Natural killer cell treated with Interleukin-12 subunit alpha and Interleukin-12 subunit beta and Interleukin-15 and Interleukin-18, amount 100 ng/mL, for 72 hours (primary cell): ENCODE measurements at regions not wholly inside any gene's neighbourhood (a gene's known extent, or its start where the extent isn't known, plus 50 kb on each side); places are given as distances from the start of the nearest gene placed in this dataset.

Source experiments
- ATAC-seq, 2 donors: fragments of 150-1000 bp; cut with Tn5 transposase in 1 of 2; sonication (Bioruptor Pico), chemical (Tn5 transposase) in 1 of 2; 2 replicates each; pipeline ENCODE4 v1.10.0; 2021
- DNase-seq: peaks from one replicate; pipeline ENCODE4 v3.0.0; 2022; ENCODE audit warnings: low spot score
- H3K27ac Mint-ChIP-seq, 2 donors: 1 replicate in 1 of 2; 2 replicates in 1 of 2; pipeline ENCODE4 v1.8.0; 2022; ENCODE audit warnings: mixed read lengths in 2 of 2, mild to moderate bottlenecking in 1 of 2, moderate library complexity in 1 of 2
- H3K27me3 Mint-ChIP-seq, 2 donors: 1 replicate in 1 of 2; 2 replicates in 1 of 2; pipeline ENCODE4 v1.8.0; 2022; ENCODE audit warnings: mixed read lengths in 2 of 2
- H3K36me3 Mint-ChIP-seq: one replicate; pipeline ENCODE4 v1.8.0; 2022; ENCODE audit warnings: mixed read lengths
- H3K4me1 Mint-ChIP-seq, 2 donors: 1 replicate in 1 of 2; 2 replicates in 1 of 2; pipeline ENCODE4 v1.8.0; 2022; ENCODE audit warnings: low read depth in 2 of 2, mixed read lengths in 2 of 2, mild to moderate bottlenecking in 1 of 2
- H3K4me3 Mint-ChIP-seq: one replicate; pipeline ENCODE4 v1.8.0; 2022; ENCODE audit warnings: mixed read lengths
- H3K9me3 Mint-ChIP-seq: 2 replicates; pipeline ENCODE4 v1.8.0; 2022; ENCODE audit warnings: mixed read lengths

GRCh38 chr4:186876961-186877626 is 153.4 kb upstream of the FAT1 start:
- Mint-ChIP-seq H3K36me3 (no peaks in the 10 kb centered on the region), H3K4me1 (no peaks in the 10 kb centered on the region), H3K4me3 (no peak overlapping the region), H3K9me3 (peaks cover 9% of the 10 kb centered on the region), H3K27me3 (no peaks in the 10 kb centered on the region), H3K27ac (no peak overlapping the region)
- ATAC-seq (no peak), DNase-seq (no peak)

- Mint-ChIP-seq H3K4me3 (no peak overlapping the region), H3K27ac (no peak overlapping the region)
These were observed 154.6 kb upstream of the FAT1 start for GRCh38 chr4:186878203-186878776.

GRCh38 chr4:186881521-186882220 is 158.0 kb upstream of the FAT1 start:
- no peak for ATAC-seq
- peaks cover 12% of the 10 kb centered on the region for H3K9me3 Mint-ChIP-seq
- H3K4me1 Mint-ChIP-seq: no peaks in the 10 kb centered on the region
- H3K27ac Mint-ChIP-seq: no peak overlapping the region
- no peak for DNase-seq
- no peaks in the 10 kb centered on the region for H3K27me3 Mint-ChIP-seq
- H3K4me3 Mint-ChIP-seq: no peak overlapping the region
- H3K36me3 Mint-ChIP-seq: no peaks in the 10 kb centered on the region

More at GRCh38 chr4:186878203-186878776, 154.6 kb upstream of the FAT1 start:
- H3K9me3 Mint-ChIP-seq: peaks cover 9% of the 10 kb centered on the region
- no peak for DNase-seq
- H3K27me3 Mint-ChIP-seq: no peaks in the 10 kb centered on the region
- ATAC-seq: no peak
- H3K36me3 Mint-ChIP-seq: no peaks in the 10 kb centered on the region
- H3K4me1 Mint-ChIP-seq: no peaks in the 10 kb centered on the region

- H3K27ac Mint-ChIP-seq: no peak overlapping the region
- no peak overlapping the region for H3K4me3 Mint-ChIP-seq
- H3K9me3 Mint-ChIP-seq: peaks cover 12% of the 10 kb centered on the region
These were observed 158.6 kb upstream of the FAT1 start for GRCh38 chr4:186882293-186882692.

GRCh38 chr4:186885289-186885688 is 161.6 kb upstream of the FAT1 start:
- Mint-ChIP-seq H3K27me3 (no peaks in the 10 kb centered on the region), H3K4me1 (no peaks in the 10 kb centered on the region), H3K36me3 (no peaks in the 10 kb centered on the region), H3K4me3 (no peak overlapping the region), H3K9me3 (peaks cover 9% of the 10 kb centered on the region), H3K27ac (no peak overlapping the region)
- ATAC-seq (no peak), DNase-seq (no peak)

More at GRCh38 chr4:186882293-186882692, 158.6 kb upstream of the FAT1 start:
- DNase-seq: no peak
- no peaks in the 10 kb centered on the region for H3K27me3 Mint-ChIP-seq
- H3K4me1 Mint-ChIP-seq: no peaks in the 10 kb centered on the region
- ATAC-seq: no peak
- H3K36me3 Mint-ChIP-seq: no peaks in the 10 kb centered on the region

GRCh38 chr4:186886759-186887158 is 163.1 kb upstream of the FAT1 start:
- no peak for DNase-seq
- Mint-ChIP-seq H3K27ac (no peak overlapping the region), H3K4me3 (no peak overlapping the region), H3K4me1 (no peaks in the 10 kb centered on the region), H3K36me3 (no peaks in the 10 kb centered on the region), H3K9me3 (peaks cover 8% of the 10 kb centered on the region), H3K27me3 (no peaks in the 10 kb centered on the region)
- ATAC-seq: no peak

- Mint-ChIP-seq H3K4me3 (no peak overlapping the region), H3K27ac (no peak overlapping the region), H3K36me3 (no peaks in the 10 kb centered on the region), H3K4me1 (no peaks in the 10 kb centered on the region), H3K9me3 (peaks cover 9% of the 10 kb centered on the region), H3K27me3 (no peaks in the 10 kb centered on the region)
- DNase-seq: no peak
- no peak for ATAC-seq
These were observed 163.6 kb upstream of the FAT1 start for GRCh38 chr4:186887291-186887700.

GRCh38 chr4:186887752-186888151 is 164.1 kb upstream of the FAT1 start:
- no peaks in the 10 kb centered on the region for H3K4me1 Mint-ChIP-seq
- H3K27ac Mint-ChIP-seq: no peak overlapping the region
- peaks cover 13% of the 10 kb centered on the region for H3K9me3 Mint-ChIP-seq
- no peaks in the 10 kb centered on the region for H3K27me3 Mint-ChIP-seq
- ATAC-seq (no peak), DNase-seq (no peak)
- no peak overlapping the region for H3K4me3 Mint-ChIP-seq
- H3K36me3 Mint-ChIP-seq: no peaks in the 10 kb centered on the region

- no peak for ATAC-seq
- DNase-seq: no peak
- H3K27me3 Mint-ChIP-seq: no peaks in the 10 kb centered on the region
- H3K4me1 Mint-ChIP-seq: no peaks in the 10 kb centered on the region
- peaks cover 24% of the 10 kb centered on the region for H3K9me3 Mint-ChIP-seq
- H3K36me3 Mint-ChIP-seq: peaks cover 5% of the 10 kb centered on the region
- no peak overlapping the region for H3K27ac Mint-ChIP-seq
- H3K4me3 Mint-ChIP-seq: no peak overlapping the region
These were observed 166.4 kb upstream of the FAT1 start for GRCh38 chr4:186889876-186890643.

GRCh38 chr4:186891859-186892486 is 168.3 kb upstream of the FAT1 start:
- Mint-ChIP-seq H3K36me3 (peaks cover 9% of the 10 kb centered on the region), H3K9me3 (peaks cover 26% of the 10 kb centered on the region), H3K27me3 (no peaks in the 10 kb centered on the region), H3K4me1 (no peaks in the 10 kb centered on the region), H3K4me3 (no peak overlapping the region), H3K27ac (no peak overlapping the region)
- no peak for ATAC-seq
- no peak for DNase-seq

- DNase-seq: no peak
These were observed 174.7 kb upstream of the FAT1 start for GRCh38 chr4:186898367-186898766.

GRCh38 chr4:186900232-186900900 is 176.7 kb upstream of the FAT1 start:
- no peak for ATAC-seq
- Mint-ChIP-seq H3K36me3 (peaks cover 11% of the 10 kb centered on the region), H3K27ac (no peak overlapping the region), H3K27me3 (no peaks in the 10 kb centered on the region), H3K4me1 (no peaks in the 10 kb centered on the region), H3K9me3 (peaks cover 19% of the 10 kb centered on the region), H3K4me3 (no peak overlapping the region)
- no peak for DNase-seq

More at GRCh38 chr4:186898367-186898766, 174.7 kb upstream of the FAT1 start:
- Mint-ChIP-seq H3K9me3 (peaks cover 26% of the 10 kb centered on the region), H3K27ac (no peak overlapping the region), H3K36me3 (peaks cover 15% of the 10 kb centered on the region), H3K4me1 (no peaks in the 10 kb centered on the region), H3K27me3 (no peaks in the 10 kb centered on the region), H3K4me3 (no peak overlapping the region)
- ATAC-seq: no peak

GRCh38 chr4:186900984-186901383 is 177.3 kb upstream of the FAT1 start:
- H3K4me3 Mint-ChIP-seq: no peak overlapping the region
- H3K27ac Mint-ChIP-seq: no peak overlapping the region
- H3K4me1 Mint-ChIP-seq: no peaks in the 10 kb centered on the region
- peaks cover 11% of the 10 kb centered on the region for H3K36me3 Mint-ChIP-seq
- H3K27me3 Mint-ChIP-seq: no peaks in the 10 kb centered on the region
- DNase-seq (no peak), ATAC-seq (no peak)
- H3K9me3 Mint-ChIP-seq: peaks cover 22% of the 10 kb centered on the region
